ENCODE measurements at regions not wholly inside any gene's neighbourhood (a gene's known extent, or its start where the extent isn't known, plus 50 kb on each side); places are given as distances from the start of the nearest gene placed in this dataset.

GRCh38 chr15:87144775-87145174 is 1065.1 kb downstream of the AGBL1 start:
- in situ Hi-C loops (cut with HindIII; ENCODE audit: low sequenced_read_pairs): loop anchor here (5.0 kb wide), 1 partner anchor 1108 kb away; no protein-coding TSS in a partner anchor
- no peak for DNase-seq (ENCODE audit: low read depth)
- TF ChIP-seq CTCF (IDR thresholded peaks at IDR 0.05; ENCODE audit: low read depth, low read length, missing control alignments): no peak
- H3K4me3 ChIP-seq (ENCODE audit: low read depth, low read length): no peak overlapping the region

- TF ChIP-seq CTCF (IDR thresholded peaks at IDR 0.05; ENCODE audit: low read depth, low read length, missing control alignments): no peak
- DNase-seq (ENCODE audit: low read depth): no peak
- H3K4me3 ChIP-seq (ENCODE audit: low read depth, low read length): no peak overlapping the region
- in situ Hi-C loops (cut with HindIII; ENCODE audit: low sequenced_read_pairs): no loop called here
These were observed 1062.4 kb downstream of the AGBL1 start for GRCh38 chr15:87142096-87142495.

GRCh38 chr15:87135109-87135508 is 1055.4 kb downstream of the AGBL1 start:
- DNase-seq (ENCODE audit: low read depth): no peak
- in situ Hi-C loops (cut with HindIII; ENCODE audit: low sequenced_read_pairs): no loop called here
- no peak for TF ChIP-seq CTCF (IDR thresholded peaks at IDR 0.05; ENCODE audit: low read depth, low read length, missing control alignments)

GRCh38 chr15:87133704-87134103 is 1054.0 kb downstream of the AGBL1 start:
- DNase-seq (ENCODE audit: low read depth): no peak
- no peak for TF ChIP-seq CTCF (IDR thresholded peaks at IDR 0.05; ENCODE audit: low read depth, low read length, missing control alignments)
- in situ Hi-C loops (cut with HindIII; ENCODE audit: low sequenced_read_pairs): no loop called here
- no peak overlapping the region for H3K4me3 ChIP-seq (ENCODE audit: low read depth, low read length)

More at GRCh38 chr15:87135109-87135508, 1055.4 kb downstream of the AGBL1 start:
- H3K4me3 ChIP-seq (ENCODE audit: low read depth, low read length): no peak overlapping the region

- H3K4me3 ChIP-seq (ENCODE audit: low read depth, low read length): no peak overlapping the region
- TF ChIP-seq CTCF (IDR thresholded peaks at IDR 0.05; ENCODE audit: low read depth, low read length, missing control alignments): no peak
- in situ Hi-C loops (cut with HindIII; ENCODE audit: low sequenced_read_pairs): no loop called here
- no peak for DNase-seq (ENCODE audit: low read depth)
These were observed 1051.4 kb downstream of the AGBL1 start for GRCh38 chr15:87131067-87131466.

GRCh38 chr15:87129916-87130315 is 1050.2 kb downstream of the AGBL1 start:
- in situ Hi-C loops (cut with HindIII; ENCODE audit: low sequenced_read_pairs): no loop called here
- no peak overlapping the region for H3K4me3 ChIP-seq (ENCODE audit: low read depth, low read length)
- DNase-seq (ENCODE audit: low read depth): no peak
- TF ChIP-seq CTCF (IDR thresholded peaks at IDR 0.05; ENCODE audit: low read depth, low read length, missing control alignments): no peak

All from astrocyte of the cerebellum (primary cell).